ENCODE measurements at regions not wholly inside any gene's neighbourhood (a gene's known extent, or its start where the extent isn't known, plus 50 kb on each side); places are given as distances from the start of the nearest gene placed in this dataset.

DNA sequence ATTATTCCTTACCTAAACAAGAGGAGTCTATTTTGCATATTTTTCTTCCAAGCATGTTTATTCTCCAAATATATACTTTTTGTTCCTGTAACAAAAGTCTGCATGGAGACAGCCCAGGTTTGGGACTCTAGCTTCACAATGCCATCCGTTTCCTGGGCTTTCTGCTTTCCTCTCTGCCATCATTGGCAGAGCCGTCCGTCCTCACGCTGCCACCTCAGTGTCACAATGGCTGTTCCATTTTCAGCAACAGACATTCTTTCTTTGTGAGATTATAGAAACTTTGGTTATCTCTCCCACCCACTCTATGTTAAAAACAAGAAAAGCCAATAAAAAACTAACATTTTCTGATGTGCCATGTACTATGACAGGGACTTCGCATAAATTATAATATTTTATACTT lies 825.2 kb downstream of the REEP3 start:
- no peak for TF ChIP-seq CTCF (conservative IDR thresholded peaks at IDR 0.05; ENCODE audit: low read depth in 2 of 2)
- TF ChIP-seq POLR2AphosphoS5 (IDR thresholded peaks at IDR 0.05; ENCODE audit: low read depth), result no peak
- no peak for TF ChIP-seq REST (IDR thresholded peaks at IDR 0.05; ENCODE audit: unreplicated experiment)
